HG03520 (cell line): ENCODE measurements at regions not wholly inside any gene's neighbourhood (a gene's known extent, or its start where the extent isn't known, plus 50 kb on each side); places are given as distances from the start of the nearest gene placed in this dataset.

Source experiments
- ATAC-seq: cut with Tn5 transposase; IDR thresholded peaks from one replicate; pipeline ENCODE4 v1.9.1; 2021; ENCODE audit warnings: mild to moderate bottlenecking, moderate library complexity; ENCODE audit not compliant: unreplicated experiment

DNA sequence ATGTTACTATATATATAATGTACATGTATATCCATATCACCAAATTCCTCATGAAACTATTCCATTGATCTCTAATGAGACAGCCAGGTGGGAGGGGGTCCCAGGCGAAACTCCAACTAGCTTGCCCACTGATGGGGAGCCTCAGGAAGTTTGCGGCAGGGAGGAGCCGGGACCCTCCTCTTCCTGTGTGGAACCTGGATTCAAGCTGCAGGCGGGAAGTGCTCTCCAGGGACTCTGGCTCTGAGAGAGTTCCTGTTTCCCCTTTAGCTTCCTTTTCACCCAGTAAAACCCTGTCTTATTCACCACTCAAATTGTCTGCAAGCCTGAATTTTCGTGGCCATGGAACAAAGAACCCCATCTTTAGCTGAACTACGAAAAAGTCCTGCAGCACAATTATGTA, 152.2 kb downstream of the OPN5 start:
- no peak for ATAC-seq

DNA sequence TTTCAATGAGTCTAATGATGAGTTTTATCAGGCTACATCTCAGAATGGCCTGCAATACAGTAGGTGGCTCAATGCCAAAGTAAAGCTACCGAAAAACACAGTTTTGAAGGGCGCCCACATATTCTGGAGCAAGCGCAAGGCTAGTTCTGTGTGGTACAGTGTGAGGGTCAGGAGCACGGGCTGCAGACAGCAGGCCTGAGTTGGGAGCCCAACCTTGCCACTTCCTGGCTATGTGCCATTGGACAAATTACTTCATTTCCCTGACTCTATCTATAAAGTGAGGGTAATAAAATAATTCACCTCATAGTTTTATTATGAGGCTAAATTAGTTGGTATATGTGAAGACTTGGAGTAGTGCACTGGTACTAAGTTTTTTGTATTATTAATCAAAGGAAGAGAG, 150.7 kb downstream of the OPN5 start:
- no peak for ATAC-seq

DNA sequence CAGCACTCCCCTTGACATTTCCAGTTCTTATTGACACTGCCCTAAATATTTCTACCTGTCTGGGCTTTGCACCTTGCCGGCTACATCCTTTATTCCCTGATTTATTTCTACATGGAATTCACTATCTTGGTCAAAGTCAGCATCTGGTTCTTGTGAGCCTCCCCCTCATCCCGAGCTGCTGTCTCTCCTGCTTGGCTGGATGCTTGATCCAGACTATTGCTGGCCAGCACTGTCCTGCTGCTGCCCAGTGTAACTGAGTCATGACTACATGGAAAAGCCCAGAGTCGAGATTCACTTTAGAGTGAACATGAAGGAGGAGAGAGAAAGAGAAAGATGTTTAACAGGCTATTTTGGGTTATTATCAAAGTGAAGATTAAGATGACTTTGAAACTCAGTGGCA, 142.2 kb downstream of the OPN5 start:
- ATAC-seq = no peak

DNA sequence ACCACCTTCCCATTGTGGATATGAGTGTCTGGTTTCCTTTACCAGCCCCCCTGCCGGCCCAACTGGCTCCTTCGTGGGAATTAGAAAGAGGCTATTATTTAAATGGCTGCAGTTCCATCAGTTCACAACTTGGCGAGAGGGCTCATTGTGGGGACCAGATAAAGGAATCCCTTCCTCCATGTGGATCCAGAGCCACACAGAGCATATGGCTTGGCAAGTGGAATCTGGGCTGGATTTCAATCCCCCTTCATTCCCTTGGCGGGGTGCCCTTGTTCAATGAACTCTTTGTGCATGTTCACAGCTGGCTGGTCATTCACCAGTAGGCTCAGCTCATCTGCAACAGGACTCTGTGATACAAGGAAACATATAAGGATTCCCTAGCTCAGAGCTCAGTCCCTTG, 140.6 kb downstream of the OPN5 start:
- no peak for ATAC-seq

DNA sequence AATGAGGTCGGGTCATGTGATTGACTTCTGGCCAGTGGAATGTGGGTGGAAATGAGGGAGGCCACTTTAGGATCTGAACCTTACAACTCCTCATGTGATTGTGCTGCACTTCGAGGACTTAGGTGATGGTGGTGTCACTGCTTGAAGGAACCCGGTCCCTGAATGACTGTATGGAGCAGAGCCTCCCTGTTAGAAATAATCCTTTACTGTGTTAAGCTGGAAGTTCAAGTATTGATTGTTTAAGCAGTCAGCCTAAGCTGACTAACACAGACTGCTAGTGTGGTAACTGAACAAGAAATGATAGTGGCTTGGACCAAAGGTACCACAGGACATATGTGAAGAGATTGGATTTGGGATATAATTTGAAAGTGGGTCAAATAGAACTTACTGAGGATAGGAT, 138.0 kb downstream of the OPN5 start:
- no peak for ATAC-seq

DNA sequence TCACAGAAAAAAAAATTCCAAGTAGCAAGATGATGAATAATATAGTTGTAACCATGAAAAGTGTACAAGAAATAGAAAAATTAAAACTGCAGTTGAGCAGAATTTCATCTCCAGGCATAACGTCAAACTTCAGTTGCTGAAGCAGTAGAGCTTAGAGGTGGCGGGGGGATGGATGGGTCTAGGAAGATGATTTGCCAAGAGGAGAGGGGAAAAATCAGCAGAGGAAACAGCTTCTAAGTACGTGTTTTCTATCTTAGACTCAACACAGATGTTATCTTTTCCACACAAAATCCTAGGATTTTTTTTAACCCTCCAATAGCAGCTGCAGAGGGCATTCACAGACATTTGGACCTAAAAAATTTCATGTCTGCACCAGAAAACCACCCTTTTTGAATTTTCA, 136.0 kb downstream of the OPN5 start:
- ATAC-seq = no peak

DNA sequence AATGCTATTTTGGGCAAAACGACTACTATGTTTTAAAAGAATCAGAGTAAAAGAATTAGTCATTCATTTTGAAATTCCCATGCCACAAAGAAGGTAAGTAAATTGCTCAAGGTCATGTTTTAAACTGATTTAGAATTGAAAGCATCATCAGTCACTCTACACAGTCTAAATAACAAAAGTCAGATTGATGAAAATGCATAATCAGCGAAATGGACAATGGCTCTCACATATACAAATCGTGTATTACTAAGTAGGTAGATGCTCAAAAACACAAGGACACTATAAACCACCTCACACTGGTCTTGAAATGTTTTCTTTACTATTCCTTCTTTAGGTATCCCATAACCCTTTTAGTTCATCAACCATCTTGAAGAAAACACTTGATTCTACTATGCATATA, 135.4 kb downstream of the OPN5 start:
- ATAC-seq = no peak

DNA sequence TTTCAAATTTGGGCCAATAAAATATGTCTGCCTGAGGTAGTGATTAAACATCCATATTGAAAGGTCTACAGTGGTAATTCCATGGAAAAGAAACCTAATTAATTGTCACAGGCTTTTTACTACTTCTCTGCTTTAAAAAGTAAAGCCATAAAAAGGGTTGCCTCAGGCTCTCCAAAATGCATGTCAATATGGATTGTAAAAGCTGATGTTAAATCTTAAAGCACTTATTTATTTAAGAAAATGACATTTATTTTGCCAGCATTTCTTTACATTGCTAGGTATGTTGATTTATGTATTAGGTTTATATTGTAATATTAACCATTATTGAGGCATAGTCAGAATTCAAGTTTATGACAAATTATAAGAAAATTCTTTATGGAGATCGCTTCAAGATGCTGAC, 133.2 kb downstream of the OPN5 start:
- no peak for ATAC-seq

DNA sequence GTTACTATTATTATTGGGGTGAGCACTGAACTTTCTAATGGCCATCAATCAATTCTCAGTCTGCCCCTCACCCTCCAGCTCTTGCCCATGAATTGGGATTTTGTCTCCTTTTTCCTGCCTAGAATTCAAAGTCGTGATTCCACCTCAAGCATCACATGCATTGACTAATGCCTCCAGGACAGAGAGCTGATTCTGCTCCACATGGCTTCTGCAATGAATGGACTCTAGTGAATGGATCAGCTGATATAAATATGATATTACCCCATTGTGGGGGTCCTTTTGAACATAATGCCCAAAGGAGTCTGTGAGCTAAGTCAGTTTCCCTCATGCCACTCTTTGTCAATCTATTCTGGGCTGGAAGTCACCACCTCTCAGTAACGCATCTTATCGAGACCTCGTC, 126.4 kb downstream of the OPN5 start:
- no peak for ATAC-seq

DNA sequence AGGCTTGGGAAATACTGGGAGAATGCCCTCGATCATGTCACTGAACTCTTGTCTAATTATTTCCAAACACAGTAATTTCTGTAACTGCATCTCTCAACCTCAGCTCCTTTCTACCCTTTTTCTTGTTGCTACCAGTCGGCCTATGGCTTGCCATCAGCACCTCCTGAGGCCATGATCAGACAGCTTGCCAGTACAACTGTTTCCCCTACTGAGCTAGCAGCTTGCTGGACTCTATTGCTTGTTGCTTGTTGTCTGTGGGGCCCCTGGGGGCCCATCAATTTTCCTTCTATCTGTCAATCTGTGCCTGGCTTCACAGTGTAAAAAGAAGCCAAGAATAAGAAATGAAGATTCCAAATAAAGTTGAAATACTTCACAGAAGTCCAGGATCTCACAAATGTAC, 123.9 kb downstream of the OPN5 start:
- ATAC-seq = no peak

DNA sequence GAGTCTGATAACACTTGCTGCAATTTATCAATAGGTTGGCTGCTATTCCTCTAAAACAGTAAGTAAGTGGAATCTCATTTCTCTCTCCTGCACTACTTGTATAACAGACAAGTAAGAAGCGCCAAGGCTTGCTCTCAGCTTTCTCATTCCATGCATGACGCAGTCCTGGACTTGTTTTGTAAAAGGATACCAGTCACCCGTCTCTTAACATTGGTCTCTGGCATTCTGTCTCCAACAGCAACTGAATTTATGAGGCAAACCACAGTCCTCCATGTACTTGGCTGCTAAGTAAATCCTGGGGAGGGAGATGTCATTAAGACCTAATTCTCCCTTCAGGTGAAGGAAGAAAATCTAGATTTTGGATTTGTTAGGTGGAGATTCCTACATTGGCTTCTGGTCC, 115.4 kb downstream of the OPN5 start:
- no peak for ATAC-seq

DNA sequence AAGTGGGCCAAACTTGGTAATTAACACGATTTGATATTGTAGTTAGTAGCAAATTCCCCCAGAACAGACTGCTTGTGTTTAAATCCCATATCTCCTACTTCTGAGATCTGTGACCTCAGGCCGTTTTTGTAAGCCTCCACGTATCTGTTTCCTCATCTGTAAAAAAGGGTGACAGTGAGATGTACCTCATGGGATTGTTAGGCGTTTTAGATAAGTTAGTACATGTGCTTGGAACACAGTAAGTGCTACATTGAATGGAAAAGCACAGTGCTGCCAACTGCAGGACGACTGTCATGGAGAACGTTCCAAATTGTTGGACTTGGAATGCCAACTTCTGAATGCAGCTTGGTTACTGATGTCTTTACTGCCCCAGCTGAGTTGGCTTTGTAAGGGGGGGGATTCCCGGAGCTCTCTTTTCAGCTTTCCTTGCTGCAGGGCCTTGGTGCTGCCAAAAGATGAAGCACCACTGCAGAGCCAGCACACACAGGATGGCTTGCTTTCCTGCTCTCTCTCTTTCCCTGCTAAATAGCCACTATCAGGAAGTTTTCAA, 108.6 kb downstream of the OPN5 start:
- no peak for ATAC-seq

DNA sequence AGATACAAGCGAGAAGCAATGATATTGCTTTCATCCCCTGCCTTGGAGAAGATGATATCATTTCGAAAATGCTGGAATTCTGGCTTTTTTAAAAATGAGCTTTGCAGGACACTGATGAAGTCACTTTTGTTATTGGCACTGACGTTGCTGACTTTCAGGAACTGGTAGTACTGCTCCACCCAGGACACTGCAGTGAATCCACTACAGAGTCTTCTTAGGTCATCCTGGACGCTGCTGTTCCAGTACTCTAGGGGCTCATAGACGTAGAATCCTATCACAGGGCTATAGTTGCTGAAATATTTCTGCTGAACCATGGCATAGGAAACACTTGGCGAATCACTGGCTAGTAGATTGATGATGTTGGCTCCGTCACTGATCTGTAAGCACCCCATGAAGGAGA, 97.2 kb downstream of the OPN5 start:
- ATAC-seq = no peak
